ENCODE measurements at regions not wholly inside any gene's neighbourhood (a gene's known extent, or its start where the extent isn't known, plus 50 kb on each side); places are given as distances from the start of the nearest gene placed in this dataset.

DNA sequence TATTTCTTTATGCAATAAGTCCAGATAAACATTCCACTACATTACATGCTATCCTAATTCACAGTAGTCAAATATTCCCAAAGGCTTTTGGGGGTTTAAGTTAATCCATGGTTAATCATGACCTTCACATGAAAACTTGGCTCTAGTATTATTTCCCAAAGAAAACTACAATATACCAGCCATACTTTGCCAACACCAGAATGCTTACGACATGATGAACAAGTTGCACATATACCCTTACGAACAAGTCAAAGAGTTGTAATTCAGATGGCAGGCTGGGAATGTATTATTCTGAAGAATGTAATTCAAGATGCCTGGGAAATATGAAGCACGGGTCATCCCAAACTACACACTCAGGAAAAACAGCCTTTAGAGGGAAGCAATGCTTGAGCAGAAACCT is 499.6 kb downstream of the PPARGC1A start:
- in situ Hi-C loops (cut with HindIII; ENCODE audit: extremely low pct_ligation_motif_present, low pct_unique_long_range_greater_than_20kb), result no loop called here
- no peaks in the 10 kb centered on the region for H3K36me3 ChIP-seq (replicated peaks in 1 of 2; ENCODE audit: control insufficient read depth in 1 of 2, insufficient read depth in 2 of 2, low read length in 2 of 2)
- H3K27ac ChIP-seq (ENCODE audit: extremely low read length, insufficient read depth, low read length), result no peak overlapping the region
- WGBS (ENCODE audit: low lambda C conversion rate), result 2% methylated on average over 3 of the region's 3 CpGs
- no peaks in the 10 kb centered on the region for H4K20me1 ChIP-seq (ENCODE audit: insufficient read depth, low read length)
- H3K4me2 ChIP-seq (ENCODE audit: low read depth, low read length), result no peak overlapping the region
- no peak overlapping the region for H2AFZ ChIP-seq (ENCODE audit: low read length)
- BruUV-seq (replicated peaks), result no TSS peak
- H3K27me3 ChIP-seq (ENCODE audit: control insufficient read depth in 1 of 2, insufficient read depth in 2 of 2, low read length in 2 of 2), result no peaks in the 10 kb centered on the region
- no peaks in the 10 kb centered on the region for H3K79me2 ChIP-seq (ENCODE audit: insufficient read depth, low read length)
- ChIA-PET CTCF (ENCODE audit: low intra/inter-chr PET ratio, low total read pairs) (no interaction called here), POLR2A (no interaction called here)
- H3K4me3 ChIP-seq (replicated peaks in 1 of 3; ENCODE audit: insufficient read depth in 1 of 3, low read depth in 2 of 3, low read length in 3 of 3), result no peak overlapping the region
- DNase-seq (ENCODE audit: low spot score), result no peak
- no peak overlapping the region for H3K9ac ChIP-seq (ENCODE audit: insufficient read depth, low read depth, low read length)
- no peak for ATAC-seq
- TF ChIP-seq DNMT1 (CRISPR knock-in tag; IDR thresholded peaks at IDR 0.05), result no peak
- no peak for TF ChIP-seq ARID4A (CRISPR knock-in tag; IDR thresholded peaks at IDR 0.05; ENCODE audit: borderline replicate concordance)
- no peak for TF ChIP-seq PHF5A (CRISPR knock-in tag; IDR thresholded peaks at IDR 0.05; ENCODE audit: low read depth, unreplicated experiment)
- H3K9me3 ChIP-seq (ENCODE audit: low read length), result peaks cover 41% of the 10 kb centered on the region
- no peak for FAIRE-seq
- H3K4me1 ChIP-seq (ENCODE audit: insufficient read depth, low read length), result no peaks in the 10 kb centered on the region
- intact Hi-C loops (cut with micrococcal nuclease; ENCODE audit: unreplicated experiment), result no loop called here

DNA sequence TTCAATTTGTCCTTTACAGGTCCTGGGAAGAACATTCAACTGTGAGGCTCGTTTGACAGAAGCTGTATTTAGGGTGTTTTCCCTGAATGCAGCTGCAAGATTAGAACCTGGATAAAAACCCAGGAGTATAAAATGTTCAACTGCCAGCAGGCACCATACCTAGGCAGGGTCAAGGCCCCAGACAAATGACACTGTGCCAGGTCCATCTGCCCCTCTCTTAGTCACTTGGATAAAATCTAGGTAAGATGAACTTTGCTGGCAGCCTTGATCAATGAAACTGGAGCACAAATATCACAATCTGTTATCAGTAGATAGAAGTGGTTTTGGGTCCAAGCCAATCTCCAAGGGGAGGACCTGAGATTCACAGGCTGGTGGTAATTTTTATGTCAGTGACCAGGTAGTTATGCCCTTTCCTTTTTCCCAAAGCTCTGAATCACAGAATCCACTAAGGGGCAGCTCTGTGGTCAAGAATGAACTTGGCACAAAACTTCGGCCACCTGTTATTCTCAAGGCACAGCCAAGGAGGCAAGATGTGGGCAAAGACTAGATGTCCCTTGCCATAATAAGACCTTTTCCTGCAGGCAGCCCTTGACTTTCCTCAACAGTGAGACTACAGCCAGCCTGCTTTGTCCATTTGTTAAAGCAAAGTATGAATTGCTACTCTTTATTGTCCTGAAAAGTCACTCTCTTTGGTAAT is 501.0 kb downstream of the PPARGC1A start:
- Histone ChIP-seq H3K4me1 (ENCODE audit: insufficient read depth, low read length) (no peaks in the 10 kb centered on the region), H3K36me3 (replicated peaks in 1 of 2; ENCODE audit: control insufficient read depth in 1 of 2, insufficient read depth in 2 of 2, low read length in 2 of 2) (no peaks in the 10 kb centered on the region), H3K27ac (ENCODE audit: extremely low read length, insufficient read depth, low read length) (no peak overlapping the region), H3K27me3 (ENCODE audit: control insufficient read depth in 1 of 2, insufficient read depth in 2 of 2, low read length in 2 of 2) (no peaks in the 10 kb centered on the region), H3K9ac (ENCODE audit: insufficient read depth, low read depth, low read length) (no peak overlapping the region), H3K4me2 (ENCODE audit: low read depth, low read length) (no peak overlapping the region), H3K4me3 (replicated peaks in 1 of 3; ENCODE audit: insufficient read depth in 1 of 3, low read depth in 2 of 3, low read length in 3 of 3) (no peak overlapping the region), H3K79me2 (ENCODE audit: insufficient read depth, low read length) (no peaks in the 10 kb centered on the region), H3K9me3 (ENCODE audit: low read length) (peaks cover 28% of the 10 kb centered on the region), H2AFZ (ENCODE audit: low read length) (no peak overlapping the region), H4K20me1 (ENCODE audit: insufficient read depth, low read length) (no peaks in the 10 kb centered on the region)
- no peak for DNase-seq (ENCODE audit: low spot score)
- WGBS (ENCODE audit: low lambda C conversion rate), result 0% methylated on average over 2 of the region's 2 CpGs
- ChIA-PET POLR2A (no interaction called here), CTCF (ENCODE audit: low intra/inter-chr PET ratio, low total read pairs) (no interaction called here)
- no peak for FAIRE-seq
- no TSS peak for BruUV-seq (replicated peaks)
- ATAC-seq, result no peak
- TF ChIP-seq KDM3A (CRISPR knock-in tag; IDR thresholded peaks at IDR 0.05; ENCODE audit: low read depth), result no peak
- no peak for TF ChIP-seq ZNF124 (CRISPR knock-in tag; IDR thresholded peaks at IDR 0.05)
- no peak for TF ChIP-seq ZNF552 (CRISPR knock-in tag; IDR thresholded peaks at IDR 0.05; ENCODE audit: borderline replicate concordance)
- TF ChIP-seq MEF2D (CRISPR knock-in tag; IDR thresholded peaks at IDR 0.05), result no peak
- in situ Hi-C loops (cut with HindIII; ENCODE audit: extremely low pct_ligation_motif_present, low pct_unique_long_range_greater_than_20kb) (no loop called here), intact Hi-C loops (cut with micrococcal nuclease; ENCODE audit: unreplicated experiment) (no loop called here)

All from HepG2 (cell line).